Caco-2 (cell line): ENCODE measurements at regions not wholly inside any gene's neighbourhood (a gene's known extent, or its start where the extent isn't known, plus 50 kb on each side); places are given as distances from the start of the nearest gene placed in this dataset.

Experiments
- BruUV-seq: library from RNA; stranded (reverse); fragments of 400-500 nt; replicated peaks from 2 replicates; lab custom pipeline; 2021; lab: Mats Ljungman, UMichigan
- CTCF ChIA-PET: fragments of 300-600 bp; sonication (Branson Sonifier 250); formaldehyde crosslinking; loops from one replicate; lab custom pipeline; 2022; ENCODE audit warnings: antibody characterized with exemption; lab: Charles Lee
- POLR2A ChIA-PET: fragments of 300-600 bp; sonication (Branson Sonifier 250); formaldehyde crosslinking; loops from one replicate; lab custom pipeline; 2022; ENCODE audit warnings: antibody characterized with exemption; lab: Charles Lee
- DNase-seq, 2 experiments: peaks; one replicate each; pipeline versions ENCODE4 v3.0.0 to v3.0.0-alpha.2; 2020 to 2022
- H3K27me3 ChIP-seq: replicated peaks from 2 replicates; pipeline ENCODE4 v1.6.0; 2011; ENCODE audit warnings: low read length; ENCODE audit not compliant: control insufficient read depth, insufficient read depth
- H3K36me3 ChIP-seq: 2 replicates; pipeline ENCODE4 v1.5.1; 2011; ENCODE audit warnings: low read length; ENCODE audit not compliant: control insufficient read depth, insufficient read depth
- H3K4me1 ChIP-seq: fragments of 250-450 bp; sonication (Bioruptor Pico); 2 replicates; pipeline ENCODE4 v1.5.1; 2020; ENCODE audit warnings: mild to moderate bottlenecking
- H3K4me3 ChIP-seq: 2 replicates; pipeline ENCODE4 v1.5.1; 2011; ENCODE audit warnings: low read depth, mild to moderate bottlenecking, control low read depth, low read length
- H3K9me3 ChIP-seq: fragments of 250-450 bp; sonication (Bioruptor Pico); 2 replicates; pipeline ENCODE4 v1.5.1; 2020; ENCODE audit warnings: mild to moderate bottlenecking, moderate library complexity
- H3K27ac Mint-ChIP-seq: one replicate; pipeline ENCODE4 v1.8.0; 2022; ENCODE audit warnings: mixed read lengths; ENCODE audit not compliant: unreplicated experiment
- H3K27me3 Mint-ChIP-seq: one replicate; pipeline ENCODE4 v1.8.0; 2022; ENCODE audit warnings: mixed read lengths; ENCODE audit not compliant: insufficient read depth, unreplicated experiment
- H3K36me3 Mint-ChIP-seq: one replicate; pipeline ENCODE4 v1.8.0; 2022; ENCODE audit warnings: mild to moderate bottlenecking, mixed read lengths; ENCODE audit not compliant: insufficient read depth, unreplicated experiment
- H3K4me1 Mint-ChIP-seq: one replicate; pipeline ENCODE4 v1.8.0; 2022; ENCODE audit warnings: low read depth, mixed read lengths; ENCODE audit not compliant: unreplicated experiment
- H3K4me3 Mint-ChIP-seq: one replicate; pipeline ENCODE4 v1.8.0; 2022; ENCODE audit warnings: mild to moderate bottlenecking, moderate library complexity, mixed read lengths; ENCODE audit not compliant: unreplicated experiment
- H3K9me3 Mint-ChIP-seq: one replicate; pipeline ENCODE4 v1.8.0; 2022; ENCODE audit warnings: mixed read lengths; ENCODE audit not compliant: unreplicated experiment
- CTCF ChIP-seq, 2 experiments: fragments of 200-600 bp in 1 of 2; IDR thresholded peaks; 1 replicate in 1 of 2; 2 replicates in 1 of 2; pipeline versions ENCODE4 v1.5.1 to v1.8.0; 2011 to 2022; ENCODE audit warnings: antibody characterized with exemption in 1 of 2, control low read depth in 1 of 2, inconsistent platforms in 1 of 2, low read depth in 1 of 2, low read length in 1 of 2, mild to moderate bottlenecking in 1 of 2, moderate library complexity in 1 of 2; ENCODE audit not compliant: insufficient read depth in 1 of 2, severe bottlenecking in 1 of 2, unreplicated experiment in 1 of 2
- intact Hi-C: fragments of 100-400 bp; cut with micrococcal nuclease; formaldehyde crosslinking; loops from one replicate; pipeline ENCODE4 v1.10.0; 2022; ENCODE audit not compliant: unreplicated experiment

GRCh38 chr1:95731466-95731865 lies 497.5 kb downstream of the RWDD3 start:
- Mint-ChIP-seq H3K27ac (no peak overlapping the region), H3K4me3 (no peak overlapping the region), H3K4me1 (no peaks in the 10 kb centered on the region), H3K36me3 (no peaks in the 10 kb centered on the region), H3K9me3 (no peaks in the 10 kb centered on the region), H3K27me3 (no peaks in the 10 kb centered on the region)
- no peak for DNase-seq
- POLR2A ChIA-PET = interaction anchor here (0.9 kb wide), 1 partner anchor 72 kb away, joined by 3 read pairs; no protein-coding TSS in a partner anchor
- intact Hi-C loops = no loop called here
- BruUV-seq = no TSS peak
- Histone ChIP-seq H3K27me3 (no peaks in the 10 kb centered on the region), H3K9me3 (no peaks in the 10 kb centered on the region), H3K4me3 (no peak overlapping the region), H3K4me1 (no peaks in the 10 kb centered on the region), H3K36me3 (no peaks in the 10 kb centered on the region)
- TF ChIP-seq CTCF (IDR thresholded peaks at IDR 0.05; ENCODE audit: insufficient read depth in 1 of 2, low read depth in 1 of 2, low read length in 1 of 2, severe bottlenecking in 1 of 2, unreplicated experiment in 1 of 2) = no peak
- CTCF ChIA-PET = no interaction called here

- H3K27ac Mint-ChIP-seq = no peak overlapping the region
- no TSS peak for BruUV-seq
- CTCF ChIA-PET = no interaction called here
- intact Hi-C loops = no loop called here
- no peaks in the 10 kb centered on the region for H3K9me3 Mint-ChIP-seq
- no peaks in the 10 kb centered on the region for H3K4me1 ChIP-seq
- no peaks in the 10 kb centered on the region for H3K36me3 Mint-ChIP-seq
- POLR2A ChIA-PET = no interaction called here
- no peaks in the 10 kb centered on the region for H3K27me3 ChIP-seq
- no peak for TF ChIP-seq CTCF (IDR thresholded peaks at IDR 0.05; ENCODE audit: insufficient read depth in 1 of 2, low read depth in 1 of 2, low read length in 1 of 2, severe bottlenecking in 1 of 2, unreplicated experiment in 1 of 2)
- no peaks in the 10 kb centered on the region for H3K27me3 Mint-ChIP-seq
- no peaks in the 10 kb centered on the region for H3K36me3 ChIP-seq
- H3K4me3 Mint-ChIP-seq = no peak overlapping the region
- DNase-seq = no peak
- H3K4me1 Mint-ChIP-seq = no peaks in the 10 kb centered on the region
- no peaks in the 10 kb centered on the region for H3K9me3 ChIP-seq
- no peak overlapping the region for H3K4me3 ChIP-seq
Measured at GRCh38 chr1:95733031-95733430, 499.0 kb downstream of the RWDD3 start.

GRCh38 chr1:95733671-95734070 lies 499.7 kb downstream of the RWDD3 start:
- Mint-ChIP-seq H3K36me3 (no peaks in the 10 kb centered on the region), H3K27me3 (no peaks in the 10 kb centered on the region), H3K4me1 (no peaks in the 10 kb centered on the region), H3K27ac (no peak overlapping the region), H3K4me3 (no peak overlapping the region), H3K9me3 (no peaks in the 10 kb centered on the region)
- CTCF ChIA-PET = no interaction called here
- H3K9me3 ChIP-seq = no peaks in the 10 kb centered on the region
- TF ChIP-seq CTCF (IDR thresholded peaks at IDR 0.05; ENCODE audit: insufficient read depth in 1 of 2, low read depth in 1 of 2, low read length in 1 of 2, severe bottlenecking in 1 of 2, unreplicated experiment in 1 of 2) = no peak
- BruUV-seq = no TSS peak
- DNase-seq = no peak
- POLR2A ChIA-PET = no interaction called here
- H3K4me1 ChIP-seq = no peaks in the 10 kb centered on the region
- no peak overlapping the region for H3K4me3 ChIP-seq
- intact Hi-C loops = no loop called here
- no peaks in the 10 kb centered on the region for H3K27me3 ChIP-seq
- H3K36me3 ChIP-seq = no peaks in the 10 kb centered on the region
